ENCODE measurements at regions not wholly inside any gene's neighbourhood (a gene's known extent, or its start where the extent isn't known, plus 50 kb on each side); places are given as distances from the start of the nearest gene placed in this dataset.

DNA sequence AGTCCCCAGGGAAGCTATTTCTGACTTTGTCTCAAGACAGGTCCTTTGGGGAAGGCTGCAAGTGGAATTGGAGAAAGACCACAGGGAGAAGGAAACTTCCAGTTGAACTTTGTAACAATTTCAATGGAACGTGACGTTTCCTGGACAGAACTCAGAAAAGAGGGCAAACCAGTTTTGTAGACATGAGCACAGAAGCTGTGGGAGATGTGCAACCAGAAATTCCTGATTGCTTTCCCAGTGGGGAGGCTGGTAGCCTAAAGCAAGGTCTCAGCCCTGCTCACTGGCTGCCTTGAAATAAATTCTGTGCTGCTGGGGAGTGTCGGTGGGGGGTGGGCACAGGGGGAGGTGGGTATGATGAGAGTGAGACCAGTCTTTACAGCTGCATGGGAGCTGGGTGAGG, 1206.7 kb upstream of the ADGRL2 start:
- H3K4me1 ChIP-seq (ENCODE audit: insufficient read depth, insufficient read length), result no peaks in the 10 kb centered on the region
- no peaks in the 10 kb centered on the region for H3K27me3 ChIP-seq (ENCODE audit: insufficient read depth, insufficient read length)
- H3K9me3 ChIP-seq (ENCODE audit: insufficient read depth, low read length), result 0 out of 2 replicates have a peak, but pooled peaks cover 3% of the 10 kb centered on the region
- DNase-seq (ENCODE audit: low read depth, low spot score), result no peak
- H3K4me3 ChIP-seq (ENCODE audit: insufficient read length, low read depth), result no peak overlapping the region
- H3K9ac ChIP-seq (ENCODE audit: insufficient read length, low read depth), result no peak overlapping the region
- H3K36me3 ChIP-seq (ENCODE audit: insufficient read depth, insufficient read length, low read length), result no peaks in the 10 kb centered on the region
- no peak for TF ChIP-seq ZNF274 (IDR thresholded peaks at IDR 0.05; ENCODE audit: low read depth, low read length)
- no peak for TF ChIP-seq SUZ12 (IDR thresholded peaks at IDR 0.05; ENCODE audit: extremely low read depth, insufficient read depth, insufficient read length)

DNA sequence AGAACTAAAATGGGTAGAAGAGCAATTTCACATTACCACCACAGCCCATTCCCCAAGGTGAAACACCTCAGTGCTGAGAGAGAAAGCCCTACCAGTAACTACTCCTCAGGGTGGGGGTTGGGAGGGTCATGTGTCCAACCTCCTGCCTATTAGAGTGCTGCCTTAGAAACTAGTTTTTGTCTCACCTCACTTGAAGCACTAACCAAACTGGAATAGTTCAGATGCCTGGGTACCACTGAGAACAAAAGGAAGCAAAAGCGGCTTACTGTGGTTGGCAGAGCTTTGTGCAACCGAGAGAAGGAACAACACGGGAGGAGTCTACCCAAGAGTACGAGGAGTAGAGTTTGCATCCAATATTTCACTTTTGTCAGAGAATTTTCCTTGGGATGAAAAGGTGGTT, 1207.5 kb upstream of the ADGRL2 start:
- Histone ChIP-seq H3K4me3 (ENCODE audit: insufficient read length, low read depth) (no peak overlapping the region), H3K27me3 (ENCODE audit: insufficient read depth, insufficient read length) (no peaks in the 10 kb centered on the region), H3K4me1 (ENCODE audit: insufficient read depth, insufficient read length) (no peaks in the 10 kb centered on the region), H3K36me3 (ENCODE audit: insufficient read depth, insufficient read length, low read length) (no peaks in the 10 kb centered on the region), H3K9ac (ENCODE audit: insufficient read length, low read depth) (no peak overlapping the region), H3K9me3 (ENCODE audit: insufficient read depth, low read length) (0 out of 2 replicates have a peak, but pooled peaks cover 2% of the 10 kb centered on the region)
- DNase-seq (ENCODE audit: low read depth, low spot score), result no peak
- TF ChIP-seq SUZ12 (IDR thresholded peaks at IDR 0.05; ENCODE audit: extremely low read depth, insufficient read depth, insufficient read length) (no peak), YY1 (IDR thresholded peaks at IDR 0.05; ENCODE audit: insufficient read depth, insufficient read length) (no peak), ZNF274 (IDR thresholded peaks at IDR 0.05; ENCODE audit: low read depth, low read length) (no peak)

DNA sequence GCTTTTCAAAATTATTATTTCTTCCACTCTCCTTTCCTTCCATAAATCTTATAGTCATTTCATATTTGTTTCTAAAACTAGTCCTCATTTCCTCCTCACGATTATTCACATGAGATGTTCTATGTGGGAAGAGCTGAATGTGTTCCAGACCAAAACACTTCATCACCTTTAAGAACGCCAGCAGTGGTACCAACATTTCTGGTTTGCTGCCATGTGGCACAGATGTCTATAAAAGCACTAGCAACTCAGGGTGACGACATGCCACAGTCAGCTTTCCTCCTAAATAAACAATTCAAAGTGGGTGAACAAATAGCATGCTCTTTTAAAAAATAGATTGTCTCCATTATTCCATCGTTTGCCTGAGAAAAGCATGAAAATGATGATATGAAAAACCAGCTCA, 1217.8 kb upstream of the ADGRL2 start:
- Histone ChIP-seq H3K27me3 (ENCODE audit: insufficient read depth, insufficient read length) (no peaks in the 10 kb centered on the region), H3K9ac (ENCODE audit: insufficient read length, low read depth) (no peak overlapping the region), H3K4me3 (ENCODE audit: insufficient read length, low read depth) (no peak overlapping the region), H3K4me1 (ENCODE audit: insufficient read depth, insufficient read length) (no peaks in the 10 kb centered on the region), H3K9me3 (ENCODE audit: insufficient read depth, low read length) (peaks cover 16% of the 10 kb centered on the region), H3K36me3 (ENCODE audit: insufficient read depth, insufficient read length, low read length) (no peaks in the 10 kb centered on the region)
- TF ChIP-seq ZNF274 (IDR thresholded peaks at IDR 0.05; ENCODE audit: low read depth, low read length) (no peak), SUZ12 (IDR thresholded peaks at IDR 0.05; ENCODE audit: extremely low read depth, insufficient read depth, insufficient read length) (no peak), YY1 (IDR thresholded peaks at IDR 0.05; ENCODE audit: insufficient read depth, insufficient read length) (no peak)
- no peak for DNase-seq (ENCODE audit: low read depth, low spot score)

DNA sequence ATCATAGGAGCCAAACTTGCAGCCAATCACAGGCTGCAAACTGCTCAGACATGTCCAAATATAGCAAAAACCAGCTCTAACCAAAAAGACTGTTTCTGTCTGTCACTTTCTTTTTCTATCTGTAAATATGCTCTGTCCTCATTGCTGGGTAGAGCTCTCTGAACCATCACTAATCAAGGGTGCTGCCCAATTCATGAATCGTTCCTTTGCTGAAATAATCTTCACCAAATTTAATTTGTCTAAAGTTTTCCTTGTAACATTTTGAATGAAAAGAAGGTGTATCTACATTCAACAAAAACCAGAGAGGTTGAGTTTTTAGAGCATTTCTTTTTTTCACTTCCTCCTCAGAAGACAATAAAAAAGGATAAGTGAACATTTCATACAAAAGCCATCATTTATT, 1221.7 kb upstream of the ADGRL2 start:
- H3K4me1 ChIP-seq (ENCODE audit: insufficient read depth, insufficient read length), result no peaks in the 10 kb centered on the region
- TF ChIP-seq SUZ12 (IDR thresholded peaks at IDR 0.05; ENCODE audit: extremely low read depth, insufficient read depth, insufficient read length) (no peak), YY1 (IDR thresholded peaks at IDR 0.05; ENCODE audit: insufficient read depth, insufficient read length) (no peak), ZNF274 (IDR thresholded peaks at IDR 0.05; ENCODE audit: low read depth, low read length) (no peak)
- no peak for DNase-seq (ENCODE audit: low read depth, low spot score)
- H3K9me3 ChIP-seq (ENCODE audit: insufficient read depth, low read length), result peaks cover 16% of the 10 kb centered on the region
- H3K9ac ChIP-seq (ENCODE audit: insufficient read length, low read depth), result no peak overlapping the region
- no peak overlapping the region for H3K4me3 ChIP-seq (ENCODE audit: insufficient read length, low read depth)
- no peaks in the 10 kb centered on the region for H3K36me3 ChIP-seq (ENCODE audit: insufficient read depth, insufficient read length, low read length)
- no peaks in the 10 kb centered on the region for H3K27me3 ChIP-seq (ENCODE audit: insufficient read depth, insufficient read length)

DNA sequence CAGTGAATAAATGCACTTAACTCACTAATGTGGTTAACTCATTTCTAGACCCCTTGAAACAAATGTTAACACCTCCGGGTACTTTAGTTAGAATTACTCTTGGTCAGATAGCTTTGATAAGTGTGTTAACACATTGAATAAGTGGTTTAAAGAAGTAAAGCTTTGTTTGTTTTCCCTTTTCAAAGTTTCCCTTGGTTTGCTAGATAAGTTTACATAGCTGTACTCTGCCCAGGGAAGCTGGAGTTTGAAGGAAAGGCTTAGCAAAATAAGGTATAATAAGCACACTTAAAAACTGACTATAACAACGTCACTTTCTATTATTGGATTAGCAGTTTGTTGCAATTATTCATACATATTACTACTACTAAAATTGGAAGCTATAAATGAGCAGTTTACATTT, 1233.9 kb upstream of the ADGRL2 start:
- no peak overlapping the region for H3K9ac ChIP-seq (ENCODE audit: insufficient read length, low read depth)
- H3K4me1 ChIP-seq (ENCODE audit: insufficient read depth, insufficient read length), result no peaks in the 10 kb centered on the region
- TF ChIP-seq YY1 (IDR thresholded peaks at IDR 0.05; ENCODE audit: insufficient read depth, insufficient read length) (no peak), ZNF274 (IDR thresholded peaks at IDR 0.05; ENCODE audit: low read depth, low read length) (no peak), SUZ12 (IDR thresholded peaks at IDR 0.05; ENCODE audit: extremely low read depth, insufficient read depth, insufficient read length) (no peak)
- DNase-seq (ENCODE audit: low read depth, low spot score), result no peak
- H3K9me3 ChIP-seq (ENCODE audit: insufficient read depth, low read length), result no peaks in the 10 kb centered on the region
- H3K36me3 ChIP-seq (ENCODE audit: insufficient read depth, insufficient read length, low read length), result no peaks in the 10 kb centered on the region
- H3K27me3 ChIP-seq (ENCODE audit: insufficient read depth, insufficient read length), result no peaks in the 10 kb centered on the region
- no peak overlapping the region for H3K4me3 ChIP-seq (ENCODE audit: insufficient read length, low read depth)

DNA sequence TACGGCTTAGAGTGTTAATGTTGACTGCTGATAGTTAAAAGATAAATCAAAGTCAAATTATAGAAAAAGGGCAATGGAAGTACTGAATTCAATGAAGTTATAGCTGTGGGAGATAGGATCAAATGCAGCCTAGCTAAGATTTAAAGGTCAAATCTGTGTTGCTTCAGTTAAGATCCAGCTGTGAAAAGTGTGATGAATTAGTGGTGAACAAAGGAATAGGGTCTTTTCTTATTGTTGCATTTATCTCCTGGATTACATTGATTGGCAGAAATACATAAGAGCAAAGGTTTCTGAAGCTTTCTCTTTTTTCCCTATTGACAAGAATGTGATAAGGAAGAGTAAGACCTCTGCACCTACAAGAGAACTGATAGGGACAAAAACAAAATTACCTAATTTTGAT, 1234.6 kb upstream of the ADGRL2 start:
- TF ChIP-seq YY1 (IDR thresholded peaks at IDR 0.05; ENCODE audit: insufficient read depth, insufficient read length) (no peak), ZNF274 (IDR thresholded peaks at IDR 0.05; ENCODE audit: low read depth, low read length) (no peak), SUZ12 (IDR thresholded peaks at IDR 0.05; ENCODE audit: extremely low read depth, insufficient read depth, insufficient read length) (no peak)
- Histone ChIP-seq H3K9ac (ENCODE audit: insufficient read length, low read depth) (no peak overlapping the region), H3K4me3 (ENCODE audit: insufficient read length, low read depth) (no peak overlapping the region), H3K4me1 (ENCODE audit: insufficient read depth, insufficient read length) (no peaks in the 10 kb centered on the region), H3K27me3 (ENCODE audit: insufficient read depth, insufficient read length) (no peaks in the 10 kb centered on the region), H3K9me3 (ENCODE audit: insufficient read depth, low read length) (no peaks in the 10 kb centered on the region), H3K36me3 (ENCODE audit: insufficient read depth, insufficient read length, low read length) (no peaks in the 10 kb centered on the region)
- no peak for DNase-seq (ENCODE audit: low read depth, low spot score)

DNA sequence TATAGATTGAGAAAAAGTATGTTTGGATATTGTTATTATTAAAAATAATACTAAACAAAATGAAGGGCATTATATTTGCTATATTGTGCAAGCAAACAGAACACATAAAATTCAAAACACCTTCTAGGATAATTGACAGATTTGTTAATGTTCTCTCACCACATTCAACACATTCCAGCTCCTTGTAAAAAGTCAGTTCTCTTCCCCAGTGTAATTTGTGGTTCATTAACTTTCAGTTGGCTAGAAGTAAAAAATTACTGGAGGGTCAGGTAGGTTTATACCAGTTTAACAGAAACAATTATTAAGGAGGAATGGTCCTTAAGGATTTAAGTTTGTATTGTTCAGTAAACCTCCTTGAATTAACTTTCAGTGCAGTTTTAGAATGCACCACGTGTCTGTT, 1235.3 kb upstream of the ADGRL2 start:
- Histone ChIP-seq H3K9me3 (ENCODE audit: insufficient read depth, low read length) (no peaks in the 10 kb centered on the region), H3K4me3 (ENCODE audit: insufficient read length, low read depth) (no peak overlapping the region), H3K9ac (ENCODE audit: insufficient read length, low read depth) (no peak overlapping the region), H3K27me3 (ENCODE audit: insufficient read depth, insufficient read length) (no peaks in the 10 kb centered on the region), H3K36me3 (ENCODE audit: insufficient read depth, insufficient read length, low read length) (no peaks in the 10 kb centered on the region), H3K4me1 (ENCODE audit: insufficient read depth, insufficient read length) (no peaks in the 10 kb centered on the region)
- TF ChIP-seq YY1 (IDR thresholded peaks at IDR 0.05; ENCODE audit: insufficient read depth, insufficient read length), result no peak
- no peak for TF ChIP-seq SUZ12 (IDR thresholded peaks at IDR 0.05; ENCODE audit: extremely low read depth, insufficient read depth, insufficient read length)
- TF ChIP-seq ZNF274 (IDR thresholded peaks at IDR 0.05; ENCODE audit: low read depth, low read length), result no peak
- DNase-seq (ENCODE audit: low read depth, low spot score), result no peak

DNA sequence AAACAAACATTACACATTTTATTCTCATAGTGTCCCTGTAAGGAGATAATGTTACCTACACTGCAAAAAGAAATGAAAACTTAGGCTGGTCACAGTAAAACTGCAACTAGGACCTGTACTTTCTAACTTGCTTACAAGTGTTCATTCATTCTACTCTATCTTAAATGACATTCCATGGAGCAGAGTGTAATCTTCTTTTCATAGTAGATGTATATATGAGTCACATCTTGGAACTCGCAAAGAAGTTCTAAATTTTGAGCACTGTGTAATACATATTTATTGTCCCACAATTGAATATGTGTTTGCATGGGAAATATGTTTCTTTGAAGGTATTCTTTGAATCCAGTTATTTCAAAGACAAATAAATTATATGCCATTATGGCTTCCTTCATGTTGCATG, 1258.5 kb upstream of the ADGRL2 start:
- no peak for TF ChIP-seq ZNF274 (IDR thresholded peaks at IDR 0.05; ENCODE audit: low read depth, low read length)
- no peak for TF ChIP-seq YY1 (IDR thresholded peaks at IDR 0.05; ENCODE audit: insufficient read depth, insufficient read length)
- no peak for TF ChIP-seq SUZ12 (IDR thresholded peaks at IDR 0.05; ENCODE audit: extremely low read depth, insufficient read depth, insufficient read length)
- Histone ChIP-seq H3K9ac (ENCODE audit: insufficient read length, low read depth) (no peak overlapping the region), H3K9me3 (ENCODE audit: insufficient read depth, low read length) (no peaks in the 10 kb centered on the region), H3K36me3 (ENCODE audit: insufficient read depth, insufficient read length, low read length) (no peaks in the 10 kb centered on the region), H3K27me3 (ENCODE audit: insufficient read depth, insufficient read length) (no peaks in the 10 kb centered on the region), H3K4me3 (ENCODE audit: insufficient read length, low read depth) (no peak overlapping the region), H3K4me1 (ENCODE audit: insufficient read depth, insufficient read length) (no peaks in the 10 kb centered on the region)
- DNase-seq (ENCODE audit: low read depth, low spot score), result no peak
